Suprapubic skin (tissue), 4 donors: ENCODE measurements at regions not wholly inside any gene's neighbourhood (a gene's known extent, or its start where the extent isn't known, plus 50 kb on each side); places are given as distances from the start of the nearest gene placed in this dataset.

Experiments
- DNase-seq, 2 donors: peaks; one replicate each; pipeline ENCODE4 v3.0.0-alpha.2; 2019; ENCODE audit warnings: low spot score in 2 of 2
- H3K27ac ChIP-seq: fragments of 200-600 bp; sonication (generic); one replicate; pipeline ENCODE4 v1.5.1; 2019
- H3K27me3 ChIP-seq: fragments of 200-600 bp; sonication (generic); one replicate; pipeline ENCODE4 v1.5.1; 2019
- H3K36me3 ChIP-seq: fragments of 200-600 bp; sonication (generic); one replicate; pipeline ENCODE4 v1.5.1; 2019
- H3K4me1 ChIP-seq: fragments of 200-600 bp; sonication (generic); one replicate; pipeline ENCODE4 v1.5.1; 2019
- H3K4me3 ChIP-seq: fragments of 200-600 bp; sonication (generic); one replicate; pipeline ENCODE4 v1.5.1; 2019; ENCODE audit warnings: mild to moderate bottlenecking
- H3K9me3 ChIP-seq: fragments of 200-600 bp; sonication (generic); one replicate; pipeline ENCODE4 v1.5.1; 2019
- CTCF ChIP-seq, 2 donors: fragments of 200-600 bp in 1 of 2; fragments of 450-650 bp in 1 of 2; sonication (generic) in 1 of 2; IDR thresholded peaks; one replicate each; pipeline ENCODE4 v1.5.1; 2016 to 2019; ENCODE audit warnings: antibody characterized with exemption in 2 of 2, mild to moderate bottlenecking in 1 of 2, moderate library complexity in 1 of 2
- EP300 ChIP-seq: sonication (generic); formaldehyde crosslinking; IDR thresholded peaks from one replicate; pipeline ENCODE4 v1.6.1; 2017; ENCODE audit warnings: antibody characterized with exemption
- POLR2A ChIP-seq, 2 donors: fragments of 450-650 bp; IDR thresholded peaks; one replicate each; pipeline ENCODE4 v1.6.1; 2017; ENCODE audit warnings: antibody characterized with exemption in 2 of 2, mild to moderate bottlenecking in 2 of 2, moderate library complexity in 2 of 2
- POLR2AphosphoS5 ChIP-seq, 3 donors: sonication (generic); formaldehyde crosslinking; IDR thresholded peaks; one replicate each; pipeline ENCODE4 v1.6.1; 2017; ENCODE audit warnings: antibody characterized with exemption in 3 of 3
- WGBS: methylation state at CpG from one replicate; pipeline ENCODE4 v1.1.5; 2018; 5-methylcytosine and 5-hydroxymethylcytosine counted together

GRCh38 chr7:153331427-153331826, 571.9 kb downstream of the ACTR3B start:
- no peaks in the 10 kb centered on the region for H3K27me3 ChIP-seq
- TF ChIP-seq POLR2A (IDR thresholded peaks at IDR 0.05) (no peak), EP300 (no peak), CTCF (IDR thresholded peaks at IDR 0.05) (no peak), POLR2AphosphoS5 (IDR thresholded peaks at IDR 0.05) (no peak)
- no peaks in the 10 kb centered on the region for H3K9me3 ChIP-seq
- 67% methylated on average over 3 of the region's 3 CpGs for WGBS
- no peaks in the 10 kb centered on the region for H3K36me3 ChIP-seq
- no peak overlapping the region for H3K4me3 ChIP-seq
- no peak overlapping the region for H3K27ac ChIP-seq
- no peaks in the 10 kb centered on the region for H3K4me1 ChIP-seq
- DNase-seq = no peak

GRCh38 chr7:153354071-153354470, 594.5 kb downstream of the ACTR3B start:
- 91% methylated on average over 5 of the region's 5 CpGs for WGBS
- no peak for DNase-seq
- no peaks in the 10 kb centered on the region for H3K27me3 ChIP-seq

GRCh38 chr7:153370092-153370491, 610.5 kb downstream of the ACTR3B start:
- Histone ChIP-seq H3K4me3 (no peak overlapping the region), H3K4me1 (no peaks in the 10 kb centered on the region), H3K27ac (no peak overlapping the region), H3K9me3 (peaks cover 5% of the 10 kb centered on the region), H3K36me3 (no peaks in the 10 kb centered on the region), H3K27me3 (no peaks in the 10 kb centered on the region)
- 84% methylated on average over 5 of the region's 5 CpGs for WGBS
- TF ChIP-seq EP300 (no peak), POLR2A (IDR thresholded peaks at IDR 0.05) (no peak), POLR2AphosphoS5 (IDR thresholded peaks at IDR 0.05) (no peak), CTCF (IDR thresholded peaks at IDR 0.05) (no peak)
- no peak for DNase-seq

More at GRCh38 chr7:153354071-153354470, 594.5 kb downstream of the ACTR3B start:
- no peak overlapping the region for H3K4me3 ChIP-seq
- no peak overlapping the region for H3K27ac ChIP-seq
- H3K9me3 ChIP-seq = no peaks in the 10 kb centered on the region
- no peaks in the 10 kb centered on the region for H3K36me3 ChIP-seq
- no peak for TF ChIP-seq POLR2A (IDR thresholded peaks at IDR 0.05)
- TF ChIP-seq EP300 = no peak
- TF ChIP-seq POLR2AphosphoS5 (IDR thresholded peaks at IDR 0.05) = no peak
- no peak for TF ChIP-seq CTCF (IDR thresholded peaks at IDR 0.05)
- H3K4me1 ChIP-seq = no peaks in the 10 kb centered on the region

- 82% methylated on average over 7 of the region's 7 CpGs for WGBS
- Histone ChIP-seq H3K4me1 (peaks cover 18% of the 10 kb centered on the region), H3K4me3 (no peak overlapping the region), H3K9me3 (no peaks in the 10 kb centered on the region), H3K27me3 (no peaks in the 10 kb centered on the region), H3K27ac (no peak overlapping the region), H3K36me3 (no peaks in the 10 kb centered on the region)
- DNase-seq = no peak
- TF ChIP-seq POLR2A (IDR thresholded peaks at IDR 0.05) (no peak), CTCF (IDR thresholded peaks at IDR 0.05) (no peak), EP300 (no peak), POLR2AphosphoS5 (IDR thresholded peaks at IDR 0.05) (no peak)
Observed at GRCh38 chr7:153380636-153381035, 621.1 kb downstream of the ACTR3B start.

- Histone ChIP-seq H3K36me3 (no peaks in the 10 kb centered on the region), H3K4me1 (peaks cover 18% of the 10 kb centered on the region), H3K4me3 (no peak overlapping the region), H3K9me3 (no peaks in the 10 kb centered on the region), H3K27ac (no peak overlapping the region), H3K27me3 (no peaks in the 10 kb centered on the region)
- WGBS = 19% methylated on average over 13 of the region's 13 CpGs
- TF ChIP-seq POLR2A (IDR thresholded peaks at IDR 0.05) (no peak), CTCF (IDR thresholded peaks at IDR 0.05) (peak; percentile 59 to 77)
- DNase-seq = no peak
Observed at GRCh38 chr7:153381275-153382040, 621.9 kb downstream of the ACTR3B start.
